ENCODE measurements at regions not wholly inside any gene's neighbourhood (a gene's known extent, or its start where the extent isn't known, plus 50 kb on each side); places are given as distances from the start of the nearest gene placed in this dataset.

DNA sequence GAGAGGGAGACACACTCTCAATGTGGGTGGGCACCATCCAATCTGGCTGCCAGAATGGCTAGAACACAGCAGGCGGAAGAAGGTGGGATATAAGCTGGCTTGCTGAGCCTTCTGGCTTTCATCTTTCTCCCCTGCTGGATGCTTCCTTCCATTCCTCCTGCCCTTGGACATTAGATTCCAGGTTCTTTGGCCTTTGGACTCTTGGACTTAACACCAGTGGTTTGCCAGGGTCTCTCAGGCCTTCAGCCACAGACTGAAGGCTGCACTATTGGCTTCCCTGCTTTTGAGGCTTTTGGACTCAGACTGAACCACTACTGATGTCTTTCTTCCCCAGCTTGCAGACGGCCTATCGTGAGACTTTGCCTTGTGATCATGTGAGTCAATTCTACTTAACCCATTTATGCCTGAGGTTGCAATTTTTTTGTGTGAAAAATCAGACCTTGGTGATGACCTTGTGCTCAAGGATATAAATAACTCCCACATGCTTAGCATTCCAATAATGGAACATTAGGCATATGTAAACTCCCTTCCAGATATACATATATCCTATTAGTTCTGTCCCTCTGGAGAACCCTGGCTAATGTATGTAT, 56.7 kb upstream of the CD55 start:
- no peaks in the 10 kb centered on the region for H3K36me3 ChIP-seq (ENCODE audit: insufficient read depth, low read length)
- no peaks in the 10 kb centered on the region for H3K27me3 ChIP-seq (ENCODE audit: insufficient read depth, low read length)
- H3K4me2 ChIP-seq (ENCODE audit: low read length) = no peak overlapping the region
- H3K4me1 ChIP-seq (ENCODE audit: insufficient read depth, low read length, severe bottlenecking) = no peaks in the 10 kb centered on the region
- no peaks in the 10 kb centered on the region for H3K79me2 ChIP-seq (ENCODE audit: insufficient read depth, low read length)
- H3K9ac ChIP-seq (ENCODE audit: low read length) = no peak overlapping the region
- no peak overlapping the region for H3K4me3 ChIP-seq (ENCODE audit: low read depth, low read length, poor library complexity, severe bottlenecking)
- TF ChIP-seq, protein P1, sequence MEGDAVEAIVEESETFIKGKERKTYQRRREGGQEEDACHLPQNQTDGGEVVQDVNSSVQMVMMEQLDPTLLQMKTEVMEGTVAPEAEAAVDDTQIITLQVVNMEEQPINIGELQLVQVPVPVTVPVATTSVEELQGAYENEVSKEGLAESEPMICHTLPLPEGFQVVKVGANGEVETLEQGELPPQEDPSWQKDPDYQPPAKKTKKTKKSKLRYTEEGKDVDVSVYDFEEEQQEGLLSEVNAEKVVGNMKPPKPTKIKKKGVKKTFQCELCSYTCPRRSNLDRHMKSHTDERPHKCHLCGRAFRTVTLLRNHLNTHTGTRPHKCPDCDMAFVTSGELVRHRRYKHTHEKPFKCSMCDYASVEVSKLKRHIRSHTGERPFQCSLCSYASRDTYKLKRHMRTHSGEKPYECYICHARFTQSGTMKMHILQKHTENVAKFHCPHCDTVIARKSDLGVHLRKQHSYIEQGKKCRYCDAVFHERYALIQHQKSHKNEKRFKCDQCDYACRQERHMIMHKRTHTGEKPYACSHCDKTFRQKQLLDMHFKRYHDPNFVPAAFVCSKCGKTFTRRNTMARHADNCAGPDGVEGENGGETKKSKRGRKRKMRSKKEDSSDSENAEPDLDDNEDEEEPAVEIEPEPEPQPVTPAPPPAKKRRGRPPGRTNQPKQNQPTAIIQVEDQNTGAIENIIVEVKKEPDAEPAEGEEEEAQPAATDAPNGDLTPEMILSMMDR (IDR thresholded peaks at IDR 0.05; ENCODE audit: low read length) = no peak
- TF ChIP-seq EZH2 (IDR thresholded peaks at IDR 0.05; ENCODE audit: borderline replicate concordance, low read length) = no peak
- H3F3A ChIP-seq (ENCODE audit: insufficient read depth, low read length) = no peaks in the 10 kb centered on the region
- H3K9me3 ChIP-seq (ENCODE audit: low read length) = no peaks in the 10 kb centered on the region
- no peaks in the 10 kb centered on the region for H4K20me1 ChIP-seq (ENCODE audit: insufficient read depth, low read length)
- no peak overlapping the region for H3K27ac ChIP-seq (ENCODE audit: low read depth, low read length, poor library complexity, severe bottlenecking)
- H2AFZ ChIP-seq (ENCODE audit: low read length) = no peak overlapping the region
- H3K9me2 ChIP-seq (ENCODE audit: low read depth, low read length) = no peaks in the 10 kb centered on the region

DNA sequence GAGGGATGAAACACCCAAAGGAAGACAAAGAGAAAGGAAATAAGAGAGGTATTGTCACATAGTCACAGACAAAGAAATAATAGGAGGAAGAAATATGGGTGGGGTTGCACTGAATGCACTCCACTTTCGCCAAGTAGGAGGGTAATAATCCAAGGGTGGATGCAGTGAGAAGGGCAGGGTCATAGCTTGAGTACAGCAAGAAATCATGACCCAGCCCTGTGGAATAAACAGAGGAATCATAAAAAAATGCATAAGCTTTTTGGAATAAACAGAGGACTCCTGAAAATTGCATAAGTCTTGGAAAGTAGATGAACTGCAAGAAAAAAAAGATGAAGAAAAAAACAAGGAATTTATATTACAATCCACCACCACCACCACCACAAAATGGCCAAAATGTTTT, 53.1 kb upstream of the CD55 start:
- Histone ChIP-seq H3K4me3 (ENCODE audit: low read depth, low read length, poor library complexity, severe bottlenecking) (no peak overlapping the region), H3K4me2 (ENCODE audit: low read length) (no peak overlapping the region), H3F3A (ENCODE audit: insufficient read depth, low read length) (no peaks in the 10 kb centered on the region), H2AFZ (ENCODE audit: low read length) (no peak overlapping the region), H3K36me3 (ENCODE audit: insufficient read depth, low read length) (no peaks in the 10 kb centered on the region), H3K9me2 (ENCODE audit: low read depth, low read length) (no peaks in the 10 kb centered on the region), H3K4me1 (ENCODE audit: insufficient read depth, low read length, severe bottlenecking) (no peaks in the 10 kb centered on the region), H3K27me3 (ENCODE audit: insufficient read depth, low read length) (no peaks in the 10 kb centered on the region), H3K27ac (ENCODE audit: low read depth, low read length, poor library complexity, severe bottlenecking) (no peak overlapping the region), H3K9ac (ENCODE audit: low read length) (no peak overlapping the region), H3K9me3 (ENCODE audit: low read length) (no peaks in the 10 kb centered on the region), H4K20me1 (ENCODE audit: insufficient read depth, low read length) (no peaks in the 10 kb centered on the region), H3K79me2 (ENCODE audit: insufficient read depth, low read length) (no peaks in the 10 kb centered on the region)
- TF ChIP-seq EZH2 (IDR thresholded peaks at IDR 0.05; ENCODE audit: borderline replicate concordance, low read length) = no peak

DNA sequence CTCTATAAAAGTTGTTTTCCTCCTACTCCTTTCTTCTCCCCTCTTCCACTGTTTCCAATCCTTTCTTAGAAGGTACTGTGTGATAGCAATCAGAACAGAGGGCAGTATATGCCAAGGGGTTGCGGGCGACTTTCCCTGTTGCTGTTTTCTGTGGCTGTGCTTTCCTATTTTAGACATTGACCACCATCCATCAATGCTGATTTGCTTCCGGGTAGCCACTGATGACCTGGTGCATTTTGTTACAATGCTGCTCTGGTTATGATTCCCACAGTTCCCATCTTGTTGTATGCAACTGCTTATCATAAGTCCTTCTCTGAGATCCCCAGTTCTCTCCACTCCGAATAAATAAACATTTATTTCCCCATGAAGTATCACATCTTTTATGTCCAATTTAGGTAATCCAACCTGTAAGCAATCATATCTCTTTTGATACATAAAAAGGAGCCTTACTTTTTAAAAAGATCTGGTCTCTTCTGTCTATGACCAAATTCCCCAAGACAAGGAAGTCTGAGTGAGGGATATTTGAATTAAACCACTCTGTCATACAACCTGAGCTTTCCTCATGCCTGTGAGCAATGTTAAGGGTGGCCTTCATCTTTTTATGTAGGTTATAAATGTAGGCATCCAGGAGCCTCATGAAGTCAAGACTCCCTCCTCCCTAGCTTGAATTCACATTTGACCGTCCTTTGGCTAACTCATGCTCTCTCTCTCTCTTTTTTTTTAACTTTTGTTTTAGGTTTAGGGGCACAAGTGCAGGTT, 52.5 kb upstream of the CD55 start:
- no peaks in the 10 kb centered on the region for H4K20me1 ChIP-seq (ENCODE audit: insufficient read depth, low read length)
- H2AFZ ChIP-seq (ENCODE audit: low read length) = no peak overlapping the region
- TF ChIP-seq EZH2 (IDR thresholded peaks at IDR 0.05; ENCODE audit: borderline replicate concordance, low read length) = no peak
- TF ChIP-seq, protein P1 (IDR thresholded peaks at IDR 0.05; ENCODE audit: low read length) = no peak
- H3K36me3 ChIP-seq (ENCODE audit: insufficient read depth, low read length) = no peaks in the 10 kb centered on the region
- no peaks in the 10 kb centered on the region for H3K27me3 ChIP-seq (ENCODE audit: insufficient read depth, low read length)
- H3K4me1 ChIP-seq (ENCODE audit: insufficient read depth, low read length, severe bottlenecking) = no peaks in the 10 kb centered on the region
- H3K79me2 ChIP-seq (ENCODE audit: insufficient read depth, low read length) = no peaks in the 10 kb centered on the region
- H3K4me3 ChIP-seq (ENCODE audit: low read depth, low read length, poor library complexity, severe bottlenecking) = no peak overlapping the region
- no peaks in the 10 kb centered on the region for H3K9me3 ChIP-seq (ENCODE audit: low read length)
- no peak overlapping the region for H3K4me2 ChIP-seq (ENCODE audit: low read length)
- H3K27ac ChIP-seq (ENCODE audit: low read depth, low read length, poor library complexity, severe bottlenecking) = no peak overlapping the region
- H3F3A ChIP-seq (ENCODE audit: insufficient read depth, low read length) = no peaks in the 10 kb centered on the region
- no peak overlapping the region for H3K9ac ChIP-seq (ENCODE audit: low read length)
- no peaks in the 10 kb centered on the region for H3K9me2 ChIP-seq (ENCODE audit: low read depth, low read length)

Measured in OCI-LY1 (cell line).